ENCODE measurements at regions not wholly inside any gene's neighbourhood (a gene's known extent, or its start where the extent isn't known, plus 50 kb on each side); places are given as distances from the start of the nearest gene placed in this dataset.
"Not testable (repeated sequence)": the region's sequence is repeated elsewhere in the genome, so short reads cannot be mapped to it uniquely, and the experiment has no call there.

GRCh38 chr1:176330782-176331181 lies 123.7 kb upstream of the COP1 start:
- no peaks in the 10 kb centered on the region for H3K27me3 ChIP-seq
- no peaks in the 10 kb centered on the region for H3K9me3 ChIP-seq
- H3K4me3 ChIP-seq, result no peak overlapping the region
- intact Hi-C loops (cut with DNase I; ENCODE audit: low total_unique reads), result no loop called here
- no peaks in the 10 kb centered on the region for H3K36me3 ChIP-seq
- TF ChIP-seq POLR2A (IDR thresholded peaks at IDR 0.05) (no peak), CTCF (IDR thresholded peaks at IDR 0.05) (no peak)
- peak; percentile 18 to 24 for DNase-seq
- H3K27ac ChIP-seq, result no peak overlapping the region
- no peaks in the 10 kb centered on the region for H3K4me1 ChIP-seq

- no peaks in the 10 kb centered on the region for H3K9me3 ChIP-seq
- no peak overlapping the region for H3K27ac ChIP-seq
- intact Hi-C loops (cut with DNase I; ENCODE audit: low total_unique reads), result no loop called here
- H3K4me3 ChIP-seq, result no peak overlapping the region
- no peaks in the 10 kb centered on the region for H3K4me1 ChIP-seq
- no peaks in the 10 kb centered on the region for H3K27me3 ChIP-seq
- TF ChIP-seq CTCF (IDR thresholded peaks at IDR 0.05), result no peak
- no peak for TF ChIP-seq POLR2A (IDR thresholded peaks at IDR 0.05)
- H3K36me3 ChIP-seq, result no peaks in the 10 kb centered on the region
- DNase-seq, result no peak
Observed at GRCh38 chr1:176325664-176326063, 118.6 kb upstream of the COP1 start.

- intact Hi-C loops (cut with DNase I; ENCODE audit: low total_unique reads), result no loop called here
- Histone ChIP-seq H3K27ac (no peak overlapping the region), H3K9me3 (no peaks in the 10 kb centered on the region), H3K36me3 (no peaks in the 10 kb centered on the region), H3K4me1 (no peaks in the 10 kb centered on the region), H3K4me3 (no peak overlapping the region), H3K27me3 (no peaks in the 10 kb centered on the region)
- no peak for TF ChIP-seq CTCF (IDR thresholded peaks at IDR 0.05)
- no peak for TF ChIP-seq POLR2A (IDR thresholded peaks at IDR 0.05)
- DNase-seq, result no peak
Observed at GRCh38 chr1:176323472-176323871, 116.4 kb upstream of the COP1 start.

- no peak for DNase-seq
- TF ChIP-seq POLR2A (IDR thresholded peaks at IDR 0.05) (no peak), CTCF (IDR thresholded peaks at IDR 0.05) (no peak)
- intact Hi-C loops (cut with DNase I; ENCODE audit: low total_unique reads), result no loop called here
- Histone ChIP-seq H3K27ac (no peak overlapping the region), H3K4me1 (no peaks in the 10 kb centered on the region), H3K27me3 (no peaks in the 10 kb centered on the region), H3K4me3 (no peak overlapping the region), H3K36me3 (no peaks in the 10 kb centered on the region), H3K9me3 (no peaks in the 10 kb centered on the region)
Observed at GRCh38 chr1:176315519-176316220, 108.6 kb upstream of the COP1 start.

GRCh38 chr1:176296602-176297001 lies 89.5 kb upstream of the COP1 start:
- DNase-seq; H3K27ac ChIP-seq; H3K9me3 ChIP-seq; H3K4me1 ChIP-seq; H3K36me3 ChIP-seq; H3K27me3 ChIP-seq; H3K4me3 ChIP-seq; intact Hi-C loops (cut with DNase I; ENCODE audit: low total_unique reads): not testable (repeated sequence)

- Histone ChIP-seq H3K9me3 (peaks cover 0 to 4% of the 10 kb centered on the region in 2 donors), H3K36me3 (no peaks in the 10 kb centered on the region), H3K4me3 (no peak overlapping the region), H3K4me1 (no peaks in the 10 kb centered on the region), H3K27ac (no peak overlapping the region), H3K27me3 (no peaks in the 10 kb centered on the region)
- TF ChIP-seq CTCF (IDR thresholded peaks at IDR 0.05) (no peak), POLR2A (IDR thresholded peaks at IDR 0.05) (no peak)
- intact Hi-C loops (cut with DNase I; ENCODE audit: low total_unique reads), result no loop called here
- DNase-seq, result no peak
Observed at GRCh38 chr1:176285996-176286395, 78.9 kb upstream of the COP1 start.

All from uterus (tissue), 3 donors.